H9 (cell line): ENCODE measurements at regions not wholly inside any gene's neighbourhood (a gene's known extent, or its start where the extent isn't known, plus 50 kb on each side); places are given as distances from the start of the nearest gene placed in this dataset.

Experiments used
- DNase-seq: peaks from one replicate; pipeline ENCODE4 v3.0.0-alpha.2; 2017
- H2AFZ ChIP-seq: one replicate; pipeline ENCODE4 v1.6.1; 2013; ENCODE audit warnings: mild to moderate bottlenecking, low read length, control low read depth, moderate library complexity
- H2AK5ac ChIP-seq: 2 replicates; pipeline ENCODE4 v1.6.1; 2013; ENCODE audit warnings: low read length, control low read depth, mixed read lengths; ENCODE audit not compliant: insufficient read length
- H2BK120ac ChIP-seq: one replicate; pipeline ENCODE4 v1.6.1; 2013; ENCODE audit warnings: low read depth, mild to moderate bottlenecking, low read length, control low read depth, inconsistent platforms; ENCODE audit not compliant: poor library complexity, severe bottlenecking
- H2BK12ac ChIP-seq: 2 replicates; pipeline ENCODE4 v1.6.1; 2013; ENCODE audit warnings: low read length, control low read depth, mixed read lengths, low read depth; ENCODE audit not compliant: insufficient read length
- H2BK15ac ChIP-seq: 2 replicates; pipeline ENCODE4 v1.6.1; 2013; ENCODE audit warnings: low read depth, low read length, control low read depth
- H2BK20ac ChIP-seq: one replicate; pipeline ENCODE4 v1.6.1; 2013; ENCODE audit warnings: low read depth, mild to moderate bottlenecking, low read length, control low read depth, inconsistent platforms; ENCODE audit not compliant: poor library complexity, severe bottlenecking
- H2BK5ac ChIP-seq: 2 replicates; pipeline ENCODE4 v1.6.1; 2013; ENCODE audit warnings: low read length, control low read depth, mixed read lengths; ENCODE audit not compliant: insufficient read length
- H3K14ac ChIP-seq: 2 replicates; pipeline ENCODE4 v1.6.1; 2013; ENCODE audit warnings: low read length, control low read depth; ENCODE audit not compliant: insufficient read depth
- H3K18ac ChIP-seq: 2 replicates; pipeline ENCODE4 v1.6.1; 2013; ENCODE audit warnings: low read depth, mild to moderate bottlenecking, mixed read lengths, low read length, control low read depth; ENCODE audit not compliant: insufficient read length
- H3K23ac ChIP-seq: 2 replicates; pipeline ENCODE4 v1.6.1; 2013; ENCODE audit warnings: low read length, control low read depth, mixed read lengths, low read depth; ENCODE audit not compliant: insufficient read length
- H3K23me2 ChIP-seq: 2 replicates; pipeline ENCODE4 v1.6.1; 2013; ENCODE audit warnings: low read depth, mild to moderate bottlenecking, mixed read lengths, low read length, control low read depth; ENCODE audit not compliant: insufficient read length, poor library complexity, severe bottlenecking
- H3K27ac ChIP-seq: 2 replicates; pipeline ENCODE4 v1.5.1; 2013; ENCODE audit warnings: low read length, control low read depth, mixed read lengths, low read depth; ENCODE audit not compliant: insufficient read length
- H3K27me3 ChIP-seq: 2 replicates; pipeline ENCODE4 v1.6.1; 2013; ENCODE audit warnings: low read length, control low read depth, inconsistent platforms; ENCODE audit not compliant: insufficient read depth
- H3K4ac ChIP-seq: 2 replicates; pipeline ENCODE4 v1.6.1; 2013; ENCODE audit warnings: low read depth, mild to moderate bottlenecking, control low read depth, inconsistent platforms, low read length, moderate library complexity
- H3K4me1 ChIP-seq: 2 replicates; pipeline ENCODE4 v1.6.1; 2013; ENCODE audit warnings: low read length, control low read depth, inconsistent platforms; ENCODE audit not compliant: insufficient read depth
- H3K4me2 ChIP-seq: 2 replicates; pipeline ENCODE4 v1.6.1; 2013; ENCODE audit warnings: low read length, control low read depth, mixed read lengths; ENCODE audit not compliant: insufficient read length, insufficient read depth
- H3K56ac ChIP-seq: 2 replicates; pipeline ENCODE4 v1.6.1; 2013; ENCODE audit warnings: low read depth, mild to moderate bottlenecking, mixed read lengths, low read length, control low read depth; ENCODE audit not compliant: insufficient read length
- H3K79me1 ChIP-seq: 2 replicates; pipeline ENCODE4 v1.6.1; 2013; ENCODE audit warnings: low read depth, mild to moderate bottlenecking, moderate library complexity, low read length, control low read depth, inconsistent platforms; ENCODE audit not compliant: insufficient read depth, poor library complexity, severe bottlenecking
- H3K79me2 ChIP-seq: 2 replicates; pipeline ENCODE4 v1.6.1; 2013; ENCODE audit warnings: low read length, control low read depth, inconsistent platforms; ENCODE audit not compliant: insufficient read depth
- H3K9ac ChIP-seq: 2 replicates; pipeline ENCODE4 v1.6.1; 2013; ENCODE audit warnings: low read length, control low read depth, mixed read lengths; ENCODE audit not compliant: insufficient read length; ENCODE audit errors: extremely low read depth
- H3K9me3 ChIP-seq: one replicate; pipeline ENCODE4 v1.6.1; 2013; ENCODE audit warnings: low read depth, low read length, inconsistent platforms; ENCODE audit not compliant: control insufficient read depth
- H3T11ph ChIP-seq: one replicate; pipeline ENCODE4 v1.6.1; 2013; ENCODE audit warnings: mild to moderate bottlenecking, low read length, control low read depth, inconsistent platforms
- H4K20me1 ChIP-seq: one replicate; pipeline ENCODE4 v1.6.1; 2013; ENCODE audit not compliant: control insufficient read depth, insufficient read length, insufficient read depth
- H4K5ac ChIP-seq: 2 replicates; pipeline ENCODE4 v1.6.1; 2013; ENCODE audit warnings: low read depth, mild to moderate bottlenecking, mixed read lengths, low read length, control low read depth; ENCODE audit not compliant: insufficient read length
- H4K8ac ChIP-seq: replicated peaks from 2 replicates; pipeline ENCODE4 v1.6.1; 2013; ENCODE audit warnings: low read length, control low read depth, mixed read lengths, low read depth; ENCODE audit not compliant: insufficient read length
- H4K91ac ChIP-seq: 2 replicates; pipeline ENCODE4 v1.6.1; 2013; ENCODE audit warnings: low read depth, mild to moderate bottlenecking, moderate library complexity, mixed read lengths, low read length, control low read depth; ENCODE audit not compliant: insufficient read length
- H3K27ac Mint-ChIP-seq, 3 experiments: 2 replicates in 2 of 3; 3 replicates in 1 of 3; pipeline ENCODE4 v1.8.0; 2020 to 2021; ENCODE audit warnings: mixed read lengths in 3 of 3, mild to moderate bottlenecking in 1 of 3, moderate library complexity in 1 of 3
- H3K27me3 Mint-ChIP-seq: 2 replicates; pipeline ENCODE4 v1.8.0; 2021; ENCODE audit warnings: low read depth, mild to moderate bottlenecking, moderate library complexity, mixed read lengths
- H3K36me3 Mint-ChIP-seq, 3 experiments: 2 replicates in 2 of 3; 3 replicates in 1 of 3; pipeline ENCODE4 v1.8.0; 2020 to 2021; ENCODE audit warnings: low read depth in 3 of 3, mixed read lengths in 3 of 3; ENCODE audit not compliant: insufficient read depth in 1 of 3
- H3K4me1 Mint-ChIP-seq, 2 experiments: 2 replicates each; pipeline ENCODE4 v1.8.0; 2020; ENCODE audit warnings: mixed read lengths in 2 of 2
- H3K4me3 Mint-ChIP-seq, 2 experiments: 2 replicates in 1 of 2; 3 replicates in 1 of 2; pipeline ENCODE4 v1.8.0; 2020 to 2021; ENCODE audit warnings: mild to moderate bottlenecking in 2 of 2, mixed read lengths in 2 of 2, moderate library complexity in 1 of 2
- H3K9me3 Mint-ChIP-seq, 2 experiments: 2 replicates in 1 of 2; 3 replicates in 1 of 2; pipeline ENCODE4 v1.8.0; 2020; ENCODE audit warnings: mild to moderate bottlenecking in 2 of 2, mixed read lengths in 2 of 2, moderate library complexity in 1 of 2
- CTCF ChIP-seq: fragments of 200-600 bp; sonication (generic); conservative IDR thresholded peaks from 3 replicates; pipeline ENCODE4 v1.8.0; 2021; ENCODE audit warnings: antibody characterized with exemption, mild to moderate bottlenecking
- WGBS: extraction: QIAGEN DNeasy Blood & Tissue Kit; methylation state at CpG from one replicate; pipeline ENCODE4 v1.1.7; 2013; ENCODE audit warnings: missing lambda C conversion rate, low lambda C conversion rate, mixed read lengths; ENCODE audit not compliant: insufficient read length; ENCODE audit errors: extremely low coverage; 5-methylcytosine and 5-hydroxymethylcytosine counted together

DNA sequence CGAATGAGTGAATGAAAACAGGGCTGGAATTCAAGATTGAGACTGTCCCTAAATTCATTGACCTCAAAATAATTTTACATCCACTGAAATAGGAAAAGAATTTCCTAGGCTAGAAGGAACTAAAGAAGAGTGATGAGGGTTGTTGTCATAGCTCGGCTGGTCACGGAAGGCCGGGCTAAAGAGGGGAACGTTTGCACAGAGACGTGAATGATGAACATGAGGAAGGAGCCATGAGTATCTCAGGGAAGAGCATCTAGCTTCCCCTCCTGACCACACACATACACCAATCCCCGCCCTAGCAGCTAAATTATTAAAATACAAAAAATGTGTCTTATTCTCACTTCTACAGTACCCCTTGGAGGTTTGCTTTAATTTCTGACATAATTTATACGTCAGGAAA, 124.4 kb upstream of the ABCA1 start:
- no peaks in the 10 kb centered on the region for H3K79me2 ChIP-seq
- Mint-ChIP-seq H3K4me3 (no peak overlapping the region), H3K4me1 (peaks cover 6 to 12% of the 10 kb centered on the region in 2 experiments), H3K36me3 (no peaks in the 10 kb centered on the region; a peak in 2 of 7 replicates), H3K27ac (no peak overlapping the region), H3K27me3 (no peaks in the 10 kb centered on the region), H3K9me3 (no peaks in the 10 kb centered on the region; a peak in 1 of 5 replicates)
- H3T11ph ChIP-seq = no peak overlapping the region
- H4K5ac ChIP-seq = no peak overlapping the region
- H3K9ac ChIP-seq = no peak overlapping the region
- H2BK12ac ChIP-seq = no peak overlapping the region
- H3K18ac ChIP-seq = no peak overlapping the region
- no peaks in the 10 kb centered on the region for H3K23me2 ChIP-seq
- no peak for TF ChIP-seq CTCF
- H3K23ac ChIP-seq = no peak overlapping the region
- no peak overlapping the region for H4K8ac ChIP-seq
- no peaks in the 10 kb centered on the region; the same call in 1 of the 2 replicates for H3K4me1 ChIP-seq
- no peak overlapping the region for H3K27ac ChIP-seq
- H4K91ac ChIP-seq = no peak overlapping the region
- no peak overlapping the region for H2AK5ac ChIP-seq
- H3K9me3 ChIP-seq = no peaks in the 10 kb centered on the region
- H2AFZ ChIP-seq = no peak overlapping the region
- H2BK20ac ChIP-seq = no peak overlapping the region
- H2BK120ac ChIP-seq = no peak overlapping the region
- H3K4me2 ChIP-seq = no peak overlapping the region
- no peaks in the 10 kb centered on the region for H4K20me1 ChIP-seq
- no peaks in the 10 kb centered on the region for H3K79me1 ChIP-seq
- no peak overlapping the region for H3K14ac ChIP-seq
- H2BK15ac ChIP-seq = no peak overlapping the region
- no CpG with 5 or more reads among the region's 8 CpGs for WGBS
- H3K56ac ChIP-seq = no peak overlapping the region
- no peak overlapping the region for H2BK5ac ChIP-seq
- no peak overlapping the region for H3K4ac ChIP-seq
- H3K27me3 ChIP-seq = no peaks in the 10 kb centered on the region
- no peak for DNase-seq
